HEK293T (cell line): ENCODE measurements at regions not wholly inside any gene's neighbourhood (a gene's known extent, or its start where the extent isn't known, plus 50 kb on each side); places are given as distances from the start of the nearest gene placed in this dataset.

Experiments used
- ARNT ChIP-seq: fragments of 450-650 bp; IDR thresholded peaks from 2 replicates; pipeline ENCODE4 v1.6.1; 2017; ENCODE audit warnings: mild to moderate bottlenecking
- BHLHE40 ChIP-seq: fragments of 450-650 bp; IDR thresholded peaks from 2 replicates; pipeline ENCODE4 v1.6.1; 2016; ENCODE audit warnings: mild to moderate bottlenecking, moderate library complexity, borderline replicate concordance
- ELF4 ChIP-seq: fragments of 450-650 bp; IDR thresholded peaks from 2 replicates; pipeline ENCODE4 v1.6.1; 2017; ENCODE audit warnings: antibody characterized with exemption
- FOXA1 ChIP-seq: fragments of 450-650 bp; IDR thresholded peaks from 2 replicates; pipeline ENCODE4 v1.6.1; 2016; ENCODE audit warnings: mild to moderate bottlenecking
- FOXM1 ChIP-seq: fragments of 450-650 bp; IDR thresholded peaks from 2 replicates; pipeline ENCODE4 v1.6.1; 2017; ENCODE audit warnings: mild to moderate bottlenecking, borderline replicate concordance
- HDGF ChIP-seq: fragments of 450-650 bp; IDR thresholded peaks from 2 replicates; pipeline ENCODE4 v1.6.1; 2017; ENCODE audit warnings: antibody characterized with exemption, borderline replicate concordance
- L3MBTL2 ChIP-seq: fragments of 450-650 bp; conservative IDR thresholded peaks from 2 replicates; pipeline ENCODE4 v1.6.1; 2016; ENCODE audit warnings: mild to moderate bottlenecking
- NFRKB ChIP-seq: fragments of 450-650 bp; IDR thresholded peaks from 2 replicates; pipeline ENCODE4 v1.6.1; 2016; ENCODE audit warnings: mild to moderate bottlenecking, moderate library complexity
- PKNOX1 ChIP-seq: fragments of 450-650 bp; IDR thresholded peaks from 2 replicates; pipeline ENCODE4 v1.6.1; 2016
- SP1 ChIP-seq: fragments of 450-650 bp; IDR thresholded peaks from 2 replicates; pipeline ENCODE4 v1.6.1; 2017
- SUZ12 ChIP-seq: fragments of 450-650 bp; IDR thresholded peaks from 2 replicates; pipeline ENCODE4 v1.6.1; 2016; ENCODE audit warnings: mild to moderate bottlenecking
- TARDBP ChIP-seq: fragments of 450-650 bp; IDR thresholded peaks from 2 replicates; pipeline ENCODE4 v1.6.1; 2016

DNA sequence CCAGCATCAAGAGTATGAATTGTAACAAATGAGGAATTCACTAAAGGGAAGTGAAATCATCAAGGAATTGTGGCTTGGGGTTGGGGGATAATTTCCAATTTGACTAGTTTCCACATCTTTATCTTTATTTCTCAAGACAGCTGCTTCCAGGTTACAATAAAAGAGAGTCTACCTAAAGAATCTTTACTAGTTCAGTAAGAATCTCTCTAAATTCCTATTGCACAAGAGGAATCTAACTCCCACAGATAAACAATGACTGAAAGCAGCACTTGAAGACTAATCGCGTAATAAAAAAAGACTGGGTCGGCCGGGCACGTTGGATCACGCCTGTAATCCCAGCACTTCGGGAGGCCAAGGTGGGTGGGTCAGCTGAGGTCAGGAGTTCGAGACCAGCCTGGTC lies 194.4 kb downstream of the KBTBD8 start:
- TF ChIP-seq BHLHE40 (no peak), SP1 (no peak), ELF4 (no peak), L3MBTL2 (no peak), ARNT (no peak), FOXM1 (no peak), SUZ12 (no peak), HDGF (no peak), TARDBP (no peak), FOXA1 (no peak), PKNOX1 (no peak), NFRKB (no peak)
